ENCODE measurements at regions not wholly inside any gene's neighbourhood (a gene's known extent, or its start where the extent isn't known, plus 50 kb on each side); places are given as distances from the start of the nearest gene placed in this dataset.

- no peak overlapping the region for H2BK12ac ChIP-seq (ENCODE audit: low read depth, low read length)
- H3K4me2 ChIP-seq (ENCODE audit: insufficient read depth in 1 of 2, low read depth in 2 of 2, low read length in 2 of 2), result no peak overlapping the region
- H3K4me3 ChIP-seq (ENCODE audit: extremely low read depth in 1 of 4, insufficient read depth in 2 of 4, low read depth in 3 of 4, low read length in 4 of 4), result no peak overlapping the region
- H3K18ac ChIP-seq (ENCODE audit: extremely low read depth, low read length), result no peak overlapping the region
- CTCF ChIA-PET (ENCODE audit: partially characterized antibody), result no interaction called here
- no peaks in the 10 kb centered on the region for H3K27me3 ChIP-seq (replicated peaks in 1 of 4; ENCODE audit: control insufficient read depth in 3 of 4, extremely low read depth in 1 of 4, insufficient read depth in 3 of 4, low read length in 3 of 4)
- H2BK15ac ChIP-seq (ENCODE audit: low read length), result no peak overlapping the region
- H2BK5ac ChIP-seq (ENCODE audit: low read depth, low read length), result no peak overlapping the region
- POLR2A ChIA-PET (ENCODE audit: partially characterized antibody), result no interaction called here
- H4K20me1 ChIP-seq (replicated peaks in 1 of 2; ENCODE audit: control insufficient read depth in 1 of 2, insufficient read depth in 2 of 2, low read length in 2 of 2), result no peaks in the 10 kb centered on the region
- H3K4ac ChIP-seq (replicated peaks; ENCODE audit: insufficient read length, low read depth, low read length), result no peak overlapping the region
- H3K14ac ChIP-seq (ENCODE audit: insufficient read length), result no peak overlapping the region
- H3K56ac ChIP-seq (replicated peaks; ENCODE audit: insufficient read length, low read depth, low read length), result no peak overlapping the region
- no peak overlapping the region for H4K8ac ChIP-seq (ENCODE audit: extremely low read depth, insufficient read depth, low read length)
- H4K91ac ChIP-seq (replicated peaks; ENCODE audit: insufficient read length, low read length), result no peak overlapping the region
- H2AFZ ChIP-seq (ENCODE audit: low read length), result no peak overlapping the region
- no peak overlapping the region for H4K5ac ChIP-seq (ENCODE audit: insufficient read length, low read depth, low read length)
- no peak overlapping the region for H3K23ac ChIP-seq (ENCODE audit: insufficient read length)
- H3K9me3 ChIP-seq (ENCODE audit: insufficient read depth in 2 of 2, low read depth in 1 of 2, low read length in 1 of 2), result no peaks in the 10 kb centered on the region
- H3K79me2 ChIP-seq (ENCODE audit: control insufficient read depth in 1 of 2, insufficient read depth in 2 of 2, low read length in 2 of 2), result no peaks in the 10 kb centered on the region
- H2AK5ac ChIP-seq (ENCODE audit: low read depth, low read length), result no peak overlapping the region
- no peak for DNase-seq (ENCODE audit: low read depth in 1 of 2, low spot score in 2 of 2)
- no peak for FAIRE-seq
- H2BK120ac ChIP-seq (replicated peaks; ENCODE audit: low read depth, low read length), result no peak overlapping the region
- no peaks in the 10 kb centered on the region for H3K36me3 ChIP-seq (ENCODE audit: control insufficient read depth in 2 of 4, insufficient read depth in 4 of 4, low read length in 3 of 4)
- H3K27ac ChIP-seq (ENCODE audit: low read depth, low read length), result no peak overlapping the region
- H3K23me2 ChIP-seq (ENCODE audit: low read depth, low read length), result no peaks in the 10 kb centered on the region
- no peak overlapping the region for H3K9ac ChIP-seq (replicated peaks in 1 of 4; ENCODE audit: extremely low read depth in 1 of 4, low read depth in 3 of 4, low read length in 3 of 4)
- no peak overlapping the region for H2BK20ac ChIP-seq (ENCODE audit: low read length)
- H3K4me1 ChIP-seq (replicated peaks in 1 of 4; ENCODE audit: control insufficient read depth in 3 of 4, insufficient read depth in 4 of 4, low read length in 3 of 4), result no peaks in the 10 kb centered on the region
- H3K79me1 ChIP-seq (ENCODE audit: low read depth, low read length), result no peaks in the 10 kb centered on the region
- no peak for TF ChIP-seq SIN3A (conservative IDR thresholded peaks at IDR 0.05 in 1 of 2, IDR thresholded peaks at IDR 0.05 in 1 of 2; ENCODE audit: low read depth in 1 of 2, low read length in 2 of 2)
- no peak for TF ChIP-seq CTCF (IDR thresholded peaks at IDR 0.05; ENCODE audit: control extremely low read depth in 1 of 3, insufficient read depth in 1 of 3, low read depth in 1 of 3, low read length in 3 of 3)
- TF ChIP-seq ATF3 (IDR thresholded peaks at IDR 0.05; ENCODE audit: insufficient read depth, low read depth, low read length), result no peak
- TF ChIP-seq, protein P1, sequence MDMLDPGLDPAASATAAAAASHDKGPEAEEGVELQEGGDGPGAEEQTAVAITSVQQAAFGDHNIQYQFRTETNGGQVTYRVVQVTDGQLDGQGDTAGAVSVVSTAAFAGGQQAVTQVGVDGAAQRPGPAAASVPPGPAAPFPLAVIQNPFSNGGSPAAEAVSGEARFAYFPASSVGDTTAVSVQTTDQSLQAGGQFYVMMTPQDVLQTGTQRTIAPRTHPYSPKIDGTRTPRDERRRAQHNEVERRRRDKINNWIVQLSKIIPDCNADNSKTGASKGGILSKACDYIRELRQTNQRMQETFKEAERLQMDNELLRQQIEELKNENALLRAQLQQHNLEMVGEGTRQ (IDR thresholded peaks at IDR 0.05; ENCODE audit: low read length), result no peak
- no peak for TF ChIP-seq CREB1 (IDR thresholded peaks at IDR 0.05)
- TF ChIP-seq SIX5 (IDR thresholded peaks at IDR 0.05; ENCODE audit: low read depth, low read length), result no peak
- no peak for TF ChIP-seq JUN (IDR thresholded peaks at IDR 0.05; ENCODE audit: low read depth, low read length)
- TF ChIP-seq CBX5 (IDR thresholded peaks at IDR 0.05; ENCODE audit: low read depth, low read length), result no peak
- TF ChIP-seq MAFK (IDR thresholded peaks at IDR 0.05; ENCODE audit: low read depth, low read length), result no peak
- no peak for TF ChIP-seq TAF1 (IDR thresholded peaks at IDR 0.05; ENCODE audit: low read depth, low read length)
- TF ChIP-seq EZH2 (IDR thresholded peaks at IDR 0.05; ENCODE audit: low read depth, low read length, severe bottlenecking), result no peak
These were observed 168.1 kb downstream of the GPR37 start for GRCh38 chr7:124597509-124597908.
